GM12878 (cell line): ENCODE measurements at regions not wholly inside any gene's neighbourhood (a gene's known extent, or its start where the extent isn't known, plus 50 kb on each side); places are given as distances from the start of the nearest gene placed in this dataset.

Source experiments
- ATAC-seq: fragments of 200-7000 bp; cut with Tn5 transposase; 3 replicates; pipeline ENCODE4 v1.9.1; 2020; ENCODE audit warnings: mild to moderate bottlenecking, moderate library complexity
- BruUV-seq: library from RNA; stranded (reverse); fragments of 400-500 nt; replicated peaks from 2 replicates; lab custom pipeline; 2021; lab: Mats Ljungman, UMichigan
- CTCF ChIA-PET: fragments of 300-600 bp; sonication (Branson Sonifier 250); formaldehyde crosslinking; extraction: SDS; loops from one replicate; lab custom pipeline; 2021; ENCODE audit warnings: inconsistent platforms; lab: Yijun Ruan, JAX
- POLR2A ChIA-PET: fragments of 350-600 bp; formaldehyde crosslinking; extraction: SDS; loops from one replicate; lab custom pipeline; 2021; ENCODE audit warnings: inconsistent platforms; lab: Charles Lee
- RAD21 ChIA-PET: fragments of 300-600 bp; sonication (Branson Sonifier 250); formaldehyde crosslinking; loops from one replicate; lab custom pipeline; 2023; ENCODE audit warnings: antibody characterized with exemption; ENCODE audit not compliant: unreplicated experiment; lab: Charles Lee
- SMC1A ChIA-PET: fragments of 300-600 bp; sonication (Branson Sonifier 250); formaldehyde crosslinking; loops from one replicate; lab custom pipeline; 2023; ENCODE audit not compliant: unreplicated experiment, uncharacterized antibody; lab: Charles Lee
- DNase-seq: peaks from one replicate; pipeline ENCODE4 v3.0.0-alpha.2; 2011; ENCODE audit warnings: low read depth, low spot score
- FAIRE-seq: peaks from 3 replicates; lab custom pipeline; 2011; peaks lifted over from hg19 to GRCh38; lab: Jason Lieb, UNC
- H2AFZ ChIP-seq: 2 replicates; pipeline ENCODE4 v1.6.0; 2011; ENCODE audit warnings: low read depth, low read length, control low read depth; ENCODE audit not compliant: control insufficient read depth
- H3K27ac ChIP-seq: 2 replicates; pipeline ENCODE4 v1.5.1; 2011; ENCODE audit warnings: control low read depth; ENCODE audit not compliant: control insufficient read depth, insufficient read depth
- H3K27me3 ChIP-seq, 2 experiments: replicated peaks in 1 of 2; 2 replicates each; pipeline versions ENCODE4 v1.6.0 to v1.6.1; 2011; ENCODE audit warnings: low read length in 1 of 2; ENCODE audit not compliant: control insufficient read depth in 2 of 2, insufficient read depth in 2 of 2
- H3K36me3 ChIP-seq, 2 experiments: 2 replicates each; pipeline ENCODE4 v1.5.1; 2011; ENCODE audit warnings: low read length in 1 of 2; ENCODE audit not compliant: control insufficient read depth in 2 of 2, insufficient read depth in 2 of 2
- H3K4me1 ChIP-seq: 2 replicates; pipeline ENCODE4 v1.6.1; 2011; ENCODE audit warnings: mild to moderate bottlenecking, low read length, moderate library complexity, mixed read lengths; ENCODE audit not compliant: control insufficient read depth, insufficient read depth
- H3K4me2 ChIP-seq: 2 replicates; pipeline ENCODE4 v1.6.0; 2011; ENCODE audit warnings: control low read depth; ENCODE audit not compliant: control insufficient read depth, insufficient read depth
- H3K4me3 ChIP-seq: fragments of 200-600 bp; sonication (generic); 2 replicates; pipeline ENCODE4 v1.5.1; 2016
- H3K79me2 ChIP-seq: 2 replicates; pipeline ENCODE4 v1.6.0; 2011; ENCODE audit warnings: low read length; ENCODE audit not compliant: control insufficient read depth, insufficient read depth
- H3K9ac ChIP-seq: 2 replicates; pipeline ENCODE4 v1.8.0; 2011; ENCODE audit warnings: low read length, control low read depth, mixed read lengths; ENCODE audit not compliant: control insufficient read depth, insufficient read depth
- H3K9me3 ChIP-seq: replicated peaks from 3 replicates; pipeline ENCODE4 v1.5.1; 2011; ENCODE audit warnings: mild to moderate bottlenecking, low read length; ENCODE audit not compliant: control insufficient read depth, insufficient read depth
- H4K20me1 ChIP-seq: 2 replicates; pipeline ENCODE4 v1.6.0; 2011; ENCODE audit not compliant: control insufficient read depth, insufficient read depth
- ATF7 ChIP-seq: fragments of 450-650 bp; IDR thresholded peaks from 2 replicates; pipeline ENCODE4 v1.6.1; 2016; ENCODE audit warnings: low read depth, mild to moderate bottlenecking
- CBFB ChIP-seq: IDR thresholded peaks from 2 replicates; pipeline ENCODE4 v1.6.1; 2016; ENCODE audit warnings: antibody characterized with exemption, low read depth
- CEBPB ChIP-seq, 2 experiments: fragments of 150-350 bp in 1 of 2; IDR thresholded peaks; 2 replicates each; pipeline ENCODE4 v1.6.1; 2012 to 2014; ENCODE audit warnings: low read depth in 2 of 2, low read length in 2 of 2, borderline replicate concordance in 1 of 2, inconsistent platforms in 1 of 2
- ELK1 ChIP-seq: IDR thresholded peaks from 2 replicates; pipeline ENCODE4 v1.6.1; 2012; ENCODE audit warnings: low read depth, low read length, improper control_type of control experiment
- EP300 ChIP-seq, 2 experiments: fragments of 150-350 bp in 1 of 2; IDR thresholded peaks; 2 replicates each; pipeline ENCODE4 v1.6.1; 2011 to 2012; ENCODE audit warnings: low read depth in 2 of 2, low read length in 2 of 2, borderline replicate concordance in 1 of 2, improper control_type of control experiment in 1 of 2, inconsistent platforms in 1 of 2; ENCODE audit not compliant: control insufficient read depth in 1 of 2
- ETV6 ChIP-seq, 2 experiments: fragments of 450-650 bp in 1 of 2; IDR thresholded peaks in 1 of 2; conservative IDR thresholded peaks in 1 of 2; 2 replicates each; pipeline ENCODE4 v1.6.1; 2014; ENCODE audit warnings: antibody characterized with exemption in 1 of 2, borderline replicate concordance in 1 of 2, low read depth in 1 of 2, mild to moderate bottlenecking in 1 of 2, moderate library complexity in 1 of 2
- EZH2 ChIP-seq: IDR thresholded peaks from 2 replicates; pipeline ENCODE4 v1.6.1; 2012; ENCODE audit warnings: low read depth, mild to moderate bottlenecking, control low read depth, inconsistent platforms, low read length, borderline replicate concordance; ENCODE audit not compliant: control insufficient read depth
- JUNB ChIP-seq: IDR thresholded peaks from 2 replicates; pipeline ENCODE4 v1.6.1; 2016; ENCODE audit warnings: antibody characterized with exemption, mild to moderate bottlenecking
- JUND ChIP-seq: IDR thresholded peaks from 2 replicates; pipeline ENCODE4 v1.6.1; 2012; ENCODE audit warnings: low read depth, mild to moderate bottlenecking, low read length, improper control_type of control experiment, moderate library complexity
- MEF2B ChIP-seq: fragments of 450-650 bp; IDR thresholded peaks from 2 replicates; pipeline ENCODE4 v1.6.1; 2018; ENCODE audit warnings: mild to moderate bottlenecking, moderate library complexity; ENCODE audit not compliant: partially characterized antibody, poor library complexity, severe bottlenecking
- NFYA ChIP-seq: IDR thresholded peaks from 2 replicates; pipeline ENCODE4 v1.6.1; 2011; ENCODE audit warnings: low read depth, mild to moderate bottlenecking, low read length, improper control_type of control experiment, borderline replicate concordance
- POLR2AphosphoS2 ChIP-seq: IDR thresholded peaks from 2 replicates; pipeline ENCODE4 v1.6.1; 2011; ENCODE audit warnings: low read depth, mild to moderate bottlenecking, low read length, improper control_type of control experiment, moderate library complexity
- RAD51 ChIP-seq: fragments of 450-650 bp; IDR thresholded peaks from 2 replicates; pipeline ENCODE4 v1.6.1; 2016; ENCODE audit warnings: moderate library complexity, mild to moderate bottlenecking, inconsistent platforms
- SUPT20H ChIP-seq: IDR thresholded peaks from 2 replicates; pipeline ENCODE4 v1.6.1; 2011; ENCODE audit warnings: low read depth, mild to moderate bottlenecking, low read length, moderate library complexity, borderline replicate concordance; ENCODE audit not compliant: control insufficient read depth
- TCF7 ChIP-seq: IDR thresholded peaks from 2 replicates; pipeline ENCODE4 v1.6.1; 2014; ENCODE audit warnings: antibody characterized with exemption, borderline replicate concordance
- ZNF384 ChIP-seq: IDR thresholded peaks from 2 replicates; pipeline ENCODE4 v1.6.1; 2012; ENCODE audit warnings: low read depth, mild to moderate bottlenecking, low read length, improper control_type of control experiment, borderline replicate concordance
- WGBS: methylation state at CpG from one replicate; pipeline ENCODE4 v1.1.6; 2016; ENCODE audit warnings: low lambda C conversion rate; ENCODE audit not compliant: insufficient replicate concordance, insufficient coverage; ENCODE audit errors: missing lambda C conversion rate; 5-methylcytosine and 5-hydroxymethylcytosine counted together
- in situ Hi-C: fragments of 300-500 bp; cut with MboI; formaldehyde crosslinking; loops from 9 replicates; pipeline ENCODE4 v1.14.3; 2018; ENCODE audit warnings: mixed read lengths
- intact Hi-C: fragments of 100-400 bp; cut with micrococcal nuclease; formaldehyde crosslinking; loops from one replicate; pipeline ENCODE4 v1.14.2; 2022; ENCODE audit not compliant: unreplicated experiment

GRCh38 chr7:121798896-121799295, 74.1 kb upstream of the PTPRZ1 start:
- H3K4me1 ChIP-seq = no peaks in the 10 kb centered on the region
- no peaks in the 10 kb centered on the region for H4K20me1 ChIP-seq
- no peaks in the 10 kb centered on the region; a peak in 1 of 4 replicates for H3K27me3 ChIP-seq
- no peak overlapping the region for H2AFZ ChIP-seq
- H3K9me3 ChIP-seq = no peaks in the 10 kb centered on the region
- FAIRE-seq (no peak), DNase-seq (no peak), ATAC-seq (no peak)
- WGBS = 40% methylated on average over 1 of the region's 1 CpG
- in situ Hi-C loops = no loop called here
- H3K4me3 ChIP-seq = no peak overlapping the region
- ChIA-PET CTCF (no interaction called here), RAD21 (no interaction called here), POLR2A (no interaction called here), SMC1A (no interaction called here)
- no peak overlapping the region for H3K27ac ChIP-seq
- no peaks in the 10 kb centered on the region for H3K79me2 ChIP-seq
- intact Hi-C loops = no loop called here
- no peaks in the 10 kb centered on the region for H3K36me3 ChIP-seq
- no peak for TF ChIP-seq NFYA
- TF ChIP-seq EZH2 = no peak
- no peak for TF ChIP-seq ETV6 (conservative IDR thresholded peaks at IDR 0.05 in 1 of 2, IDR thresholded peaks at IDR 0.05 in 1 of 2; ENCODE audit: borderline replicate concordance in 1 of 2, low read depth in 1 of 2)
- no peak for TF ChIP-seq EP300 (IDR thresholded peaks at IDR 0.05; ENCODE audit: borderline replicate concordance in 1 of 2, control insufficient read depth in 1 of 2, low read depth in 2 of 2, low read length in 2 of 2)
- no peak for TF ChIP-seq ZNF384
- TF ChIP-seq SUPT20H = no peak
- no peak for TF ChIP-seq JUND
- TF ChIP-seq CEBPB (IDR thresholded peaks at IDR 0.05; ENCODE audit: borderline replicate concordance in 1 of 2, low read depth in 2 of 2, low read length in 2 of 2) = no peak
- TF ChIP-seq MEF2B = no peak
- no peak for TF ChIP-seq CBFB
- TF ChIP-seq JUNB = no peak
- TF ChIP-seq ELK1 = no peak
- no peak for TF ChIP-seq RAD51
- TF ChIP-seq TCF7 = no peak
- TF ChIP-seq POLR2AphosphoS2 = no peak
- no peak for TF ChIP-seq ATF7
- no TSS peak for BruUV-seq
- no peak overlapping the region for H3K9ac ChIP-seq
- no peak overlapping the region for H3K4me2 ChIP-seq
